ENCODE measurements at regions not wholly inside any gene's neighbourhood (a gene's known extent, or its start where the extent isn't known, plus 50 kb on each side); places are given as distances from the start of the nearest gene placed in this dataset.

DNA sequence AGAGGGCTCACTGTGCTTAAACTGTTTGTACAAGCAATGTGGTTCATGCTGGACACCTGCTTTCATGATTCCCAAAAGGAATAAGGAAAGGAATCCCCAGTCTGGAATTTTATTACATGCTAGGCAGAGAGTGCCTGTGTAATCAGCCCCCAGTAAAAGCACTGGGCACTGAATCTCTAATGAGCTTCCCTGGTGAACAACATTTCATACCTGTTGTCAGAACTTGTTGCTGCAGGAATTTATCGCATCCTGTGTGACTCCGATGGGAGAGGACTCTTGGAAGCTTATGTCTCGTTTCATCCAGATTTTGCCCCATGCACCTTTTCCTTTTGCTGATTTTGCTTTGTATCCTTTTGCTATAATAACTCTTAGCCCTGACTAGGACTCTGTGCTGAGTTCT is 190.2 kb upstream of the HMGA2 start:
- intact Hi-C loops (cut with DNase I), result no loop called here
- TF ChIP-seq, protein P1, sequence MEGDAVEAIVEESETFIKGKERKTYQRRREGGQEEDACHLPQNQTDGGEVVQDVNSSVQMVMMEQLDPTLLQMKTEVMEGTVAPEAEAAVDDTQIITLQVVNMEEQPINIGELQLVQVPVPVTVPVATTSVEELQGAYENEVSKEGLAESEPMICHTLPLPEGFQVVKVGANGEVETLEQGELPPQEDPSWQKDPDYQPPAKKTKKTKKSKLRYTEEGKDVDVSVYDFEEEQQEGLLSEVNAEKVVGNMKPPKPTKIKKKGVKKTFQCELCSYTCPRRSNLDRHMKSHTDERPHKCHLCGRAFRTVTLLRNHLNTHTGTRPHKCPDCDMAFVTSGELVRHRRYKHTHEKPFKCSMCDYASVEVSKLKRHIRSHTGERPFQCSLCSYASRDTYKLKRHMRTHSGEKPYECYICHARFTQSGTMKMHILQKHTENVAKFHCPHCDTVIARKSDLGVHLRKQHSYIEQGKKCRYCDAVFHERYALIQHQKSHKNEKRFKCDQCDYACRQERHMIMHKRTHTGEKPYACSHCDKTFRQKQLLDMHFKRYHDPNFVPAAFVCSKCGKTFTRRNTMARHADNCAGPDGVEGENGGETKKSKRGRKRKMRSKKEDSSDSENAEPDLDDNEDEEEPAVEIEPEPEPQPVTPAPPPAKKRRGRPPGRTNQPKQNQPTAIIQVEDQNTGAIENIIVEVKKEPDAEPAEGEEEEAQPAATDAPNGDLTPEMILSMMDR (IDR thresholded peaks at IDR 0.05), result no peak
- no peak for DNase-seq
- no peaks in the 10 kb centered on the region for H3K36me3 ChIP-seq
- H3K4me3 ChIP-seq, result no peak overlapping the region
- H3K9me3 ChIP-seq, result no peaks in the 10 kb centered on the region
- H3K27ac ChIP-seq, result no peak overlapping the region
- H3K27me3 ChIP-seq, result no peaks in the 10 kb centered on the region
- peaks cover 3% of the 10 kb centered on the region for H3K4me1 ChIP-seq
- H3K9ac ChIP-seq (ENCODE audit: low read depth in 2 of 2, low read length in 2 of 2), result no peak overlapping the region

DNA sequence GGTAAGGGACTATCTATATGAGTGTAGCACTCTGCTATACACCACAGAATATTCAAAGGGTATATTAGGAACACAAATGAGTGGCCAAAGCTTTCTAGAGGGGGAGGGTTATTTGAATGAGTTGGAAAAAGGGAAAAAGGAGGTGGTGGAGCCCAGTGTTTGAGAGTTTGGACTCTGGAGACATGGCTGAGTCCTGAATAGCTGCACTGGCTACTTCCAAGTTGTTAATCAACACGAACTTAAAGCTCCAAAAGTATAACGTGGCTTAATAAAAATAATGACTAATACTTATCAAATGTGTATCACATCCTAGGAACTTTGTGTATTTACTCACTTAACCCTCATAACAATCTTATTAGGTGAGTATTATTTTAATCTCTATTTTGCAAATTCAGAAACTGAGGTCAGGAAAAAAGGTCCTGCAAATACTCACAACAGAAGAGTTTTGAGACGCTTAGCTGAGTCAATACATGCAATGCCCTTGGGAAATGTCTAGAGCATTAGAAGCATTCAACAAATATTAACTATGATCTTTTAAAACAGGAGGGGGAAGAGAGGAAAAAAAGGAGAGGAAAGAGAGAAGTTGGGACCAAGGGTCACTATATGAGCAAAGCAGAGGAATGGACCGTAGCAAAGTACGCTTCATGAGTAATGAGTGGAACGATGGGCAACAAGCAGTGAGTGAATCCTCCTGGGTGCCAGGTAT is 189.5 kb upstream of the HMGA2 start:
- no peak for DNase-seq
- TF ChIP-seq, protein P1 (IDR thresholded peaks at IDR 0.05), result no peak
- H3K27ac ChIP-seq, result no peak overlapping the region
- no peaks in the 10 kb centered on the region for H3K36me3 ChIP-seq
- no peak overlapping the region for H3K4me3 ChIP-seq
- H3K4me1 ChIP-seq, result peaks cover 3% of the 10 kb centered on the region
- intact Hi-C loops (cut with DNase I), result no loop called here
- no peaks in the 10 kb centered on the region for H3K9me3 ChIP-seq
- H3K9ac ChIP-seq (ENCODE audit: low read depth in 2 of 2, low read length in 2 of 2), result no peak overlapping the region
- no peaks in the 10 kb centered on the region for H3K27me3 ChIP-seq

DNA sequence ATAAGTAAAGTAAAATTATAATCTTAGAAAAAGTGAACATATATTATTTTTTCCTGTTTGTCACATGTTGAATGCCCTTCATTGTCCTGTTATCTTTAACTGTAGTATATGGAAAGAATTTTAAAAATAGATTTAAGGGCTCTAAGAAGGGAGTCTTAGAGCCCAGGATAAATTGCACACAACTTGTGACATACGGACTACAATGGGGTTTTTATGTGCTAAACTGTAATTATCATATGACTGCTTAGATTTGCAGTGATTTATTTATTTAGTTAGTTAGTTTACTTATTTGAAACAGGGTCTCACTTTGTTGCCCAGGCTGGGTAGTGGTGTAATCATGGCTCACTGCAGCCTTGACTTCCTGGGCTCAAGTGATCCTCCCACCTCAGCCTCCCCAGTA is 187.8 kb upstream of the HMGA2 start:
- no peak for DNase-seq
- intact Hi-C loops (cut with DNase I), result no loop called here
- Histone ChIP-seq H3K4me3 (no peak overlapping the region), H3K27ac (no peak overlapping the region), H3K9me3 (no peaks in the 10 kb centered on the region), H3K4me1 (no peaks in the 10 kb centered on the region), H3K9ac (ENCODE audit: low read depth in 2 of 2, low read length in 2 of 2) (no peak overlapping the region), H3K27me3 (no peaks in the 10 kb centered on the region), H3K36me3 (no peaks in the 10 kb centered on the region)
- TF ChIP-seq, protein P1 (IDR thresholded peaks at IDR 0.05), result no peak

DNA sequence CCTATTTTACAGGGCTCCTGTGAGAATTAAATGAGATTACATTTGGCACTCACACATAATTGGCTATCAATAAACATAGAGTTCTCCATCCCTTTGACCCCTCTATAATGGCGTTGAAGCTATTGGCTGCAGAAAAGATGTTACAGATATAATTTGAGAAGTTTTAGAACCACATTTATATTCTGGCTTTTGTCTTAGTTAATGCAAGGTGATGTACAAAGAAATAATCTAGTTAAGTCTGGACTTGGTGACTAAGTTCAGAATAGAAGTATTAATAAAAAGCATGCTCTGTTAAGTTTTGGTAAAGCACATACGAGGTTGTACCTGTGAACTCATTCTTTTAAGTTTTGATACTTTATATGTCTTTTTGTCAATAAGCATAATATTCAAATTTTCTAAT is 187.1 kb upstream of the HMGA2 start:
- no peak overlapping the region for H3K4me3 ChIP-seq
- H3K9me3 ChIP-seq, result no peaks in the 10 kb centered on the region
- H3K27me3 ChIP-seq, result no peaks in the 10 kb centered on the region
- H3K36me3 ChIP-seq, result no peaks in the 10 kb centered on the region
- DNase-seq, result no peak
- intact Hi-C loops (cut with DNase I), result no loop called here
- TF ChIP-seq, protein P1 (IDR thresholded peaks at IDR 0.05), result no peak
- H3K9ac ChIP-seq (ENCODE audit: low read depth in 2 of 2, low read length in 2 of 2), result no peak overlapping the region
- no peaks in the 10 kb centered on the region for H3K4me1 ChIP-seq
- H3K27ac ChIP-seq, result no peak overlapping the region

DNA sequence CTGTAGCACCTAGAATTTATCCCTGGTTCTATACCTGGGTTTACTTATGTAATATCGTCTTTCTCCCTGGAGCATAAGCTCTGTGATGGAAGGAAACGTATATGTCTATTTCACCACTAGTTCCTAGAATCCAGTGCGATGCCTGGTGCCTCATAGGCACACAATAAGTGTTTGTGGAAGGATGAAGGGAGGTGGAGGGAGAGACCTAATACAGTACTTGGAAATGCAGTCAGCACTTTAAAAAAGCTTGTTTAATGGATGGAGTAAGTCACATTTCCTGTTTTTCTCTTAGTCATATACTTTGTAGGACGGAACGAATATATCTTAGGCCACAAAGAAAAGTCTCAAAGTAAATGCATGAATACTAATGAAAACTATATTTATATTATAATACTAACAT is 186.5 kb upstream of the HMGA2 start:
- no peak for DNase-seq
- H3K9ac ChIP-seq (ENCODE audit: low read depth in 2 of 2, low read length in 2 of 2), result no peak overlapping the region
- H3K4me3 ChIP-seq, result no peak overlapping the region
- no peak overlapping the region for H3K27ac ChIP-seq
- H3K27me3 ChIP-seq, result no peaks in the 10 kb centered on the region
- H3K9me3 ChIP-seq, result no peaks in the 10 kb centered on the region
- intact Hi-C loops (cut with DNase I), result no loop called here
- TF ChIP-seq, protein P1 (IDR thresholded peaks at IDR 0.05), result no peak
- no peaks in the 10 kb centered on the region for H3K4me1 ChIP-seq
- no peaks in the 10 kb centered on the region for H3K36me3 ChIP-seq
